ENCODE measurements at regions not wholly inside any gene's neighbourhood (a gene's known extent, or its start where the extent isn't known, plus 50 kb on each side); places are given as distances from the start of the nearest gene placed in this dataset.

GRCh38 chr13:99055735-99056134 is 77.9 kb upstream of the DOCK9 start:
- DNase-seq = no peak

DNA sequence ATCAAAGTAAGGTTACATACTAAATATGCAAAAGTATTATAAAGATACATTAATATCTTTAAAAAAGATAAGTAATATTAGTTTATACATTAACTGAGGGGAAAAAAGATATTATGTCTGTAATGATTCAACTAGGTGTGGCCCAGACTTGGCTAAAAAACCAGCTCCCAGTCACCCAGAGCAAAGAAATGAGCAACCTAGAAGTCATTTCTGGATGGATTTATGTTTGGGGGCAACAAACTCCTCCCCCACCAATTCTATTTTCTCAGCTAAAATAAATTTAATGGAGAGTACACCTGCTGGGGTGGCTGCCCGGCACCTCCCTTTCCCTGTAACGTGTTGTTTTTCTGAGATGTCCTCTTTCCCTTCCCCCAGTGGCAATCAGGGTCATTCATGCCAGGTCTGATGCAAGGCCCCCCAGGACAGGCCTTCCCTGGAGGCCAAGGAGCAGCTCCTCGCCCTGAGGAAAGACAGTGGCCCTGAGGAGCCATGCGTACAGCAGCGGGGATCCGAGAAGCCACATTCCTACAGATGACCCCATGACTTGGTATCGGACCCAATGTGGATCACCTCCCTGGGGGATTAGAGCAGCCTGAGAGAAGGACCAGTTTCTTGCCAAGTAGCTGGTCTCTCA is 78.6 kb upstream of the DOCK9 start:
- DNase-seq = no peak

DNA sequence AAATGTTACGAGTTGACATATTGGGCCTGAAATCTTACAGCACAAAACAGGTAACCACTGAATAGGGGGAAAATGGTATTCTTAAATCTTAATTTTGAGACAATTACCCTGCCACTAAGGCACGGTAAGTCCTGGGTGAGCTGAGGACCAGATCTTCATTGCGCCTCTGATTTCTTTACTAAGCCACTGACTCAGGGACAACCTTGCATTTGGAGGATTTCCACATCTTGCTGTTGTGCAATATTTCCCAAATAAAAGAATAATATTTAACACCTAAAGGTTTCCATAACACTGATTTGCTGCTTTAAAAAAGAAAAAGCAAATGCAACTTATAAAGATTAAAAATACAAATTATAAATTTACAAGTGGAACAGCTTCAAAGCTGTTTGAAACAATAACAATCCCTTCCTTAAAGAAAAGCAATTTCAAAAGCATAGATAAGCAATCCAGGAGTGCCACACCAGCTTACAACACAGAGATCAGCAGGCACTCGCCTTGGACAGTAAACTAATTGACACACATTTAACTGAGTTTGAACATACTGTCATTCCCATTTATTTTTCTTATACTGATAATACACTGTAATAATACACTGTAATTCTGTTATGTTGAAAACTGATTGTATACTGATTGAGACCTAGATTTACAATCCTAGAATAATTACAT is 79.6 kb upstream of the DOCK9 start:
- no peak for DNase-seq

- no peak for DNase-seq
Measured at GRCh38 chr13:99058527-99059495, 80.9 kb upstream of the DOCK9 start.

DNA sequence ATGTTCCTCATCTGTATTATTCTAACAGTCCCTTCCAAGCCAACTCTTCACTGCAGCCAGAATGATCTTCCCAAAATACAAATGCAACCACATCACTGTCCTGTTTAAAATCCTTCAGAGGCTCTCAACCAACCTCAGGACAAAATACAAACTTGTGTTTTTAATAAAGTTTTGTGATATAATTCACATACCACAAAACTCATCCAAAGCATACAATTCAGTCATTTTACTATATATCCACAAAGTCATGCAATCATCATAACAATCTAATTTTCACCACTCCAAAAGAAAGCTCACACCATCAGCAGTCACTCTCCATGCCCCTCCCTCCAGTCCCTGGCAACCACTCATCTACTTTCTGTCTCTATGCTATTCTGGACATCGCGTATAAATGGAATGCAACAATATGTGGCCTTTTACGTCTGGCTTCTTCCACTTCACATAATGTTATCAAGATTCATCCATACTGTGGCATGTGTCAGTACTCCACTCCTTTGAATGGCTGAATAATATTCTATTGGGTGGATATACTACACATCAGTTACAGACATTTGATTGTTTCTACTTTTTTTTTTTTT is 81.7 kb upstream of the DOCK9 start:
- no peak for DNase-seq

GRCh38 chr13:99061411-99061810 is 83.5 kb upstream of the DOCK9 start:
- no peak for DNase-seq

DNA sequence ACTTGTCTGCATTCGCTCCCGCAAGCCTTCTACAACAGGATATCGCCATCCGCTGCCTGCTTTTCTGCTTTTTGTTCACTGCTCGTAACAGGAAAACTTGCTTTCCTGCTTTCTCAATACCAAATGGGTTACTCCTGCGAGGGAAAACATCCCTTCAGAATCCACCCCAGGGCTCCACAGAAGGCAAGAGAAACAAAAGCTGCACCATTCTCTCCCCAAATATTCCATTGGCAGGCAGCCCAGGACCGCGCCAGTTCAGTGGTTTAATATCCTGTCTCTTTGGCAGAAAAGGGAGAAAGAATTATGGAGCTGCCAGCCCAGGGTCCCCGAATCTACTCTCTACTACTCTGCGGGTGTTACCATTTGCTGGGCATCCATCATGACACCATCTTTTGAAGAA is 84.7 kb upstream of the DOCK9 start:
- DNase-seq = no peak

DNA sequence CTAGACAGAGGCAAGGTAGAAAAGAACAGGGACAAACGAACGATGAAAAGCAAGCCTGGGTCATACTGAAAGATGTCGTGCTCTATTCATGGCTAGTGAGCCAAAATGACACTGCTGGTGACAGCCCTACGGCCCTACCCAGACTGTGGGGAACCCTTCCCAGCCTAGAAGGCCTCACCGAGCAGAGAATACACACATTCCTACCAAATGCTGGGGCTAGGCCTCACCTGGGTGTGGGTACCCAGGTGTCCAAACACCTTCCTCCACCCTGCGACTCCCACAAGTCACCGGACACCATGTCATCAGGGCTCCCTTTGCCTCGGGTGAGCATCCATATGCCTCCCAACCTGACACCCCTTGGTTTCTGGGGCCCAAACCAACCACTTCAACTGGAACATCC is 85.3 kb upstream of the DOCK9 start:
- DNase-seq = no peak

- no peak for DNase-seq
Measured at GRCh38 chr13:99063952-99064351, 86.1 kb upstream of the DOCK9 start.

DNA sequence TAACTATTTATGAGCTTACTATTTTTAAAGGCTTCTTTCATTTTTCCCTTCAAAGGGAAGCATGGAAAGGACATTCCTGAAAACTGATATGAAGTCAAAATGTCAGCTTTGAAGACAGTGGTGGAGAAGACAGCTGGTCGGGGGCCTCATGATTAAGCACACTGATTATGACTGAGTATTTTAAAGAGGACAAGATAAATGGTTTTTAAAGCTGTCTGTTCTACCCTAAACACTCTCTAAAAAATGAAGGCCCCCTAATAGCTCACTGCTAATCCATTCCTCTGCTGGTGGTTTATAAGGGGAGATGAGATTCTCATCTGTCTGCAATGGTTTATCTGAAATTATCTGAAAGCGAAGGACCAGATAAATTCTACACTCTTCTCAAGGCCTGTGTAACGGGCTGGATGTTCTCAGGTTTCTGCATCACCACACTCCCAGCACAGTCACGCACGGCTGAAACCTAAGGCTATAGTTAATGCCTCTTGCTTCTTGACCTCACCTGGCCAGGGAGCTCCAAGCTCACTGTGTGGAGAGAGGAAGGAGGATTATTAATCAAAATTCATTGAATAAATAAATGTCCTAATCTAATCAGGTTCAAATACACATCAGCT is 86.9 kb upstream of the DOCK9 start:
- no peak for DNase-seq

GRCh38 chr13:99065235-99066015 is 87.6 kb upstream of the DOCK9 start:
- no peak for DNase-seq

- DNase-seq = no peak
Measured at GRCh38 chr13:99066219-99066618, 88.4 kb upstream of the DOCK9 start.

GRCh38 chr13:99067159-99067985 is 89.5 kb upstream of the DOCK9 start:
- no peak for DNase-seq

GRCh38 chr13:99071211-99071610 is 93.3 kb upstream of the DOCK9 start:
- DNase-seq = no peak

- DNase-seq = no peak
Measured at GRCh38 chr13:99071666-99072065, 93.8 kb upstream of the DOCK9 start.

- no peak for DNase-seq
Measured at GRCh38 chr13:99072356-99072755, 94.5 kb upstream of the DOCK9 start.

DNA sequence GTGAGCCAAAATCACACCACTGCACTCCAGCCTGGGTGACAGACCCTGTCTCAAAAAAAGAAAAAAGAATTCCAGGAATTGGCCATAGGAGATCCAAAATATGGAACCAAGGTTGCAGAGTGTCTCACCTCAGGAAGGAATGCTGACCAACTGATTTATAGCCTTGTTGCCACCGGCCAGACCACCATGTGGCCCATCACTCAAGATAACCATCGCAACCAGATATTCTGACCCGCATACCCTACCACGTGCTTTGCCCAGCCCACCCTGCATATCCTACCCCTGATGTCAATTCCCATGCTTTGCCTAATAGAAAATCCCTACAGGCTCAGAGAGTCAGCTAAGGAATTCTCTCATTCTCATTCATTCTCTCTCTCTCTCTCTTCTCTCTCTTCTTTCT is 95.1 kb upstream of the DOCK9 start:
- no peak for DNase-seq

- no peak for DNase-seq
Measured at GRCh38 chr13:99074693-99075092, 96.8 kb upstream of the DOCK9 start.

DNA sequence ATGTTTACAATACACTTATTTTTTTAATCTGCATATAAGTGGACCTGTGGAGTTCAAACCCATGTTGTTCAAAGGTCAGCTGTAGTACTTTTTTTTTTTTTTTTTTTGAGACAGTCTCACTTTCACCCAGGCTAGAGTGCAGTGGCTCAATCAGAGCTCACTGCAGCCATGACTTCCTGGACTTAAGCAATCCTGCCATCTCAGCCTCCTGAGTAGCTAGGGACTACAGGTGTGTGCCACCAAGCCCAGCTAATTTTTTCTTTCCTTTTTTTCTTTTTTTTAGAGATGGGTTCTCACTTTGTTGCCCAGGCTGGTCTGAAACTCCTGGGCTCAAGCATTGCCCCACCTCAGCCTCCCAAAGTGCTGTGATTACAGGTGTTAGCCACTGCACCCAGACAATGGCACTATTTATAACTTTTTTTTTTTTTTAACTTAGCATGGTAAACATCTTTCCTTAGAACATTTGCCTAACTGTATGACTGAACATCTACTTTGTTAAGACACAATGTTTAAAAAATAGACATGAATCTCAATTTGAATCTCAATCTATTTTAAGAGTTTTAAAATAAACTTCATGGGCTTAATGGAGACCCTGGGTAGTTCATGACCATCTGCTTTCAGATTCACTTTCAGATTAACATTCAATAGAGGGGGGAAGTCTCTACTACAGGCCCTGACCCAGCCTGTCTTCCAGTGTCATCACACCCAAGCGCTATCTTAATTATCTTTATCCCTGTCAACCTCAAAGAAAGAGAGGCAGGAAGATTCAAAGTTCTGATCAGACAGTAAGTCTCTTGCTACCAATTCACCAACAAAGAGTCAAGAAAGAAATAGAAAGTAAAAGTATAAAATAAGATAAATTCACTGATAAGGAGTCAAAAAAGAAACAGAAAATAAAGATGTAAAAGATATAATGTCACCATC is 97.7 kb upstream of the DOCK9 start:
- DNase-seq = no peak

Measured in effector CD8-positive, alpha-beta T cell (primary cell).